ENCODE measurements at regions not wholly inside any gene's neighbourhood (a gene's known extent, or its start where the extent isn't known, plus 50 kb on each side); places are given as distances from the start of the nearest gene placed in this dataset.

GRCh38 chr12:124406043-124406442 is 111.2 kb downstream of the RFLNA start:
- DNase-seq = no peak

- DNase-seq = no peak
These were observed 110.7 kb downstream of the RFLNA start for GRCh38 chr12:124405592-124405991.

GRCh38 chr12:124405151-124405550 is 110.3 kb downstream of the RFLNA start:
- DNase-seq = no peak

- DNase-seq = no peak
These were observed 109.4 kb downstream of the RFLNA start for GRCh38 chr12:124404162-124404784.

- no peak for DNase-seq
These were observed 108.4 kb downstream of the RFLNA start for GRCh38 chr12:124403273-124403672.

GRCh38 chr12:124402248-124403066 is 107.6 kb downstream of the RFLNA start:
- no peak for DNase-seq

GRCh38 chr12:124401704-124402221 is 106.9 kb downstream of the RFLNA start:
- no peak for DNase-seq

- no peak for DNase-seq
These were observed 105.2 kb downstream of the RFLNA start for GRCh38 chr12:124400124-124400523.

- DNase-seq = peak; percentile 37
These were observed 104.7 kb downstream of the RFLNA start for GRCh38 chr12:124399622-124400021.

GRCh38 chr12:124398578-124399227 is 103.8 kb downstream of the RFLNA start:
- DNase-seq = no peak

- no peak for DNase-seq
These were observed 103.1 kb downstream of the RFLNA start for GRCh38 chr12:124397807-124398577.

- no peak for DNase-seq
These were observed 102.4 kb downstream of the RFLNA start for GRCh38 chr12:124397399-124397679.

GRCh38 chr12:124396544-124397398 is 101.9 kb downstream of the RFLNA start:
- no peak for DNase-seq

- DNase-seq = no peak
These were observed 101.1 kb downstream of the RFLNA start for GRCh38 chr12:124395986-124396385.

GRCh38 chr12:124395284-124395752 is 100.4 kb downstream of the RFLNA start:
- DNase-seq = no peak

GRCh38 chr12:124394462-124395128 is 99.7 kb downstream of the RFLNA start:
- DNase-seq = no peak

GRCh38 chr12:124393831-124394230 is 98.9 kb downstream of the RFLNA start:
- DNase-seq = no peak

- no peak for DNase-seq
These were observed 98.5 kb downstream of the RFLNA start for GRCh38 chr12:124393414-124393790.

- DNase-seq = no peak
These were observed 97.9 kb downstream of the RFLNA start for GRCh38 chr12:124392667-124393413.

GRCh38 chr12:124392271-124392666 is 97.4 kb downstream of the RFLNA start:
- no peak for DNase-seq
